ENCODE measurements at regions not wholly inside any gene's neighbourhood (a gene's known extent, or its start where the extent isn't known, plus 50 kb on each side); places are given as distances from the start of the nearest gene placed in this dataset.

GRCh38 chr13:70523622-70524021 is 415.4 kb upstream of the KLHL1 start:
- TF ChIP-seq YY1 (IDR thresholded peaks at IDR 0.05; ENCODE audit: insufficient read depth, insufficient read length) = no peak
- TF ChIP-seq ZNF274 (IDR thresholded peaks at IDR 0.05; ENCODE audit: low read depth, low read length) = no peak
